Fibroblast of skin of left quadriceps (primary cell): ENCODE measurements at regions not wholly inside any gene's neighbourhood (a gene's known extent, or its start where the extent isn't known, plus 50 kb on each side); places are given as distances from the start of the nearest gene placed in this dataset.

Experiments used
- DNase-seq, 2 experiments: peaks; one replicate each; pipeline ENCODE4 v3.0.0-alpha.2; 2013; ENCODE audit warnings: low read depth in 2 of 2

GRCh38 chr2:42859006-42859552, 66.7 kb upstream of the HAAO start:
- peak; percentile 69 for DNase-seq

DNA sequence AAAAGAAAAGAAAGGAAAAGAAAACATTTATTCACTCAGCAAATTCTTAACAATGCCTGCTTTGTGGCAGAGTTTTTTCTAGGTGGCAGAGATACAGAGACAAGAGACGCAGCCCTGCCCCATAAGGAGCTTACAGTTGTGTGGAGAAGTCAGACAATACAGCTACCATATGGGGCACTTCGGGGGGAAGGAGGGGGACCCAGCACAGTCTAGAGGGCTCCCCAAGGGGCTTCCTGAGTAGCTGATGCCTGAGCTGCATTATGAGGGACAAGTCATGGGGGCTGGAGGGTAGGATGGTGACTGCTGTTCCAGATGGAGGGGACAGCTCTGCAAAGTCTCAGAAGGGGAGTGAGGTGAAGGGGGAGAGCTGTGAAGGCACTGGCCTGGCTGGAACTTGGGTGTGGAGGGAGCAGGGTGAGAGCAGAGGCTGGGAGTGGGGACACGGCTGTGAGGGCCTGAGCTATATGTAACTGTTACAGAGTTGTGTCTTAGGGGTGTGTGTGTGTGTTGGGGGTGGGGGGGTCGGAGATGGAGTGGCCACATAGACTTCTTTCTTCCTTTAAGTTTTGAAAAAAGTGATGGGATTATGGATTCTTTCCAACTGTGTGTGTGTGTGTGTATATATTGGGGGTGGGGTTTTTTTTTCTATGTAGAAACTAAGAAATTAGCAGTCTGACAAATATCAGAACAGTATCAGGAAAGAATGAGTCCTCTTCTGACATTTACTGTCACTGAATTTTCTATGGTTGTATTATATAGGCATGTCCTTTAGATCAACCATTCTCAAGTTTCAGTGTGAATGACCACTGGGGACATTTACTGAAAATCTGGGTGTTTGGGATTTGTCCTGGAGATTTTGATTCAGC, 66.0 kb upstream of the HAAO start:
- DNase-seq: no peak

- no peak for DNase-seq
Observed at GRCh38 chr2:42856891-42857632, 64.7 kb upstream of the HAAO start.

GRCh38 chr2:42856106-42856860, 63.9 kb upstream of the HAAO start:
- no peak for DNase-seq

DNA sequence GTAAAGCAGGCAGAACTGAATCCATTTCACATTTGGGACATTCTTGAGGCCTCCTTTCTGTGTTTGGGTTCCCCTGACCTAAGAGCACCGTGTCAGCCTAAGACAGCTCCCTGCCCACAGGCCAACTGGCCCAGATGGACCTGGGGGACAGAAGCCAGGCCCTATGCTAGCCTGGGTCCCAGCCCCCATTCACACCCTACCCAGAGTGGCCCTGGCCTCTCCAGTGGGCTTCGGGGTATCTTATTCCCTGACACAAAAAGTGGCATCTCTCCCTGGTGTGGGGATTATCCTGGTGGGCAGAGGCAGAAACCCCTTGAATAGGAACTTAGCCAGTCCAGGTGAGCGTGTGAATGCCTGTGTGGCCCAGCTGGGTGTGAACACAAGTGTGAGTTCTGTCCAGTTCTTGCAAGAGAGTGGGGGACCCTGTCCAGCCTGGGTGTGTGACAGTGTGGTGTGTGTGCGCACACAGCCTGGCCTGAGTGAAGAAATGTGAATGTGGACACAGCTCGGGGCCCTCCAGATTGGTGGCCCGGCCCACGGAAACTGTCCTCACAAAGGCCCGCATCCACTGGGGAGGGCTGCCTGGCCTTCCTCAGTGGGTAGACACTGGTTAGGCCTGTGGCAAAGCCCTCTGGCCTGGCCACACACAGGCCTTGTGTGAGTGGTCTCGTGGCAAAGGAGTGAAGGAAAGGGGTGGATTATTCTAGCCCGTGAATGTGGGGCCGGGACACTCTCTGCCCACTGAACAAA, 63.0 kb upstream of the HAAO start:
- DNase-seq: no peak

GRCh38 chr2:42854207-42854818, 61.9 kb upstream of the HAAO start:
- no peak for DNase-seq

- DNase-seq: no peak
Observed at GRCh38 chr2:42853549-42854206, 61.3 kb upstream of the HAAO start.

DNA sequence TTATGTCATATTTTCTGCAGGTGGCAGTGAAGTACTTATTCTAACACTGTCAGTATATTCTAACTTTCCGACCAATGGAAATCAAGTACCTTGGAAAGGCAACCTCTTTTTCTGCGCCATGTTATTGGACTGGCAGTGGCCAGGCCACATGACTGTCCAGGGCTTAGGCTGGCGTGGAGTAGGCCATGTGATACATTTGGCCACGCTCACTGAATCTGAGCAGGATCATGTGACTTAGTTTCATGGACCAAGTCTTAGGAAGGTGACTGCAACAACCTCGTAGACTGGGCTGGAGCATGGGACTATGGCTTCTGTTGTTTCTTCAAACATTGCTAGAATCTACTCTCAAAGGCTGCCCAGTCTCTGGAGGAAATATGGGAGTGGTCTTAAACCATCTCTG, 60.4 kb upstream of the HAAO start:
- no peak for DNase-seq

GRCh38 chr2:42851740-42852250, 59.4 kb upstream of the HAAO start:
- no peak for DNase-seq

- no peak for DNase-seq
Observed at GRCh38 chr2:42851186-42851585, 58.8 kb upstream of the HAAO start.

- DNase-seq: no peak
Observed at GRCh38 chr2:42850016-42850805, 57.8 kb upstream of the HAAO start.

GRCh38 chr2:42849311-42849710, 56.9 kb upstream of the HAAO start:
- no peak for DNase-seq

GRCh38 chr2:42848726-42849290, 56.4 kb upstream of the HAAO start:
- no peak for DNase-seq

- DNase-seq: no peak
Observed at GRCh38 chr2:42848265-42848664, 55.9 kb upstream of the HAAO start.

DNA sequence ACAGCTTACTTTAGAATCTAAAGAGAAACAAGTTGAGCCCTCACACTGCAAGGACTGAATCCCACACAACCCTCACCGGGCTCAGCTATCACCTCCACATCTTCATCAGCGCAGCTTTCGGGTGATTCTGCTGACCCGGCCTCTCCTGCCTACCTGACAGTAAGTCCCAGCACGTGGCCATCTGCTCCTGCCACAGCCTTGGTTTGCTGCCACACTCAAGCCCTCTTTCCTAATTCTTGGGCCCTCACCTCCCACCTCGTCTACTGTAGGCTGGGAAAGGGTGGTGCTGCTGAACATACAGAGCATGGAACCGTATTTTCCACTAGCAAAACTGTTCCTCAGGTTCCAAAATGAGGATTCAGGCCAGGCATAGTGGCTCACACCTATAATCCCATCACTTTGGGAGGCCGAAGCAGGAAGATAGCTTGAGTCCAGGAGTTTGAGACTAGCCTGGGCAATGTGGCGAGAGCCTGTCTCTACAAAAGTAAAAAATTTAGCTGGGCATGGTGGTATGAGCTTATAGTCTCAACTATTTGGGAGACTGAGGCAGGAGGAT, 55.3 kb upstream of the HAAO start:
- DNase-seq: no peak

DNA sequence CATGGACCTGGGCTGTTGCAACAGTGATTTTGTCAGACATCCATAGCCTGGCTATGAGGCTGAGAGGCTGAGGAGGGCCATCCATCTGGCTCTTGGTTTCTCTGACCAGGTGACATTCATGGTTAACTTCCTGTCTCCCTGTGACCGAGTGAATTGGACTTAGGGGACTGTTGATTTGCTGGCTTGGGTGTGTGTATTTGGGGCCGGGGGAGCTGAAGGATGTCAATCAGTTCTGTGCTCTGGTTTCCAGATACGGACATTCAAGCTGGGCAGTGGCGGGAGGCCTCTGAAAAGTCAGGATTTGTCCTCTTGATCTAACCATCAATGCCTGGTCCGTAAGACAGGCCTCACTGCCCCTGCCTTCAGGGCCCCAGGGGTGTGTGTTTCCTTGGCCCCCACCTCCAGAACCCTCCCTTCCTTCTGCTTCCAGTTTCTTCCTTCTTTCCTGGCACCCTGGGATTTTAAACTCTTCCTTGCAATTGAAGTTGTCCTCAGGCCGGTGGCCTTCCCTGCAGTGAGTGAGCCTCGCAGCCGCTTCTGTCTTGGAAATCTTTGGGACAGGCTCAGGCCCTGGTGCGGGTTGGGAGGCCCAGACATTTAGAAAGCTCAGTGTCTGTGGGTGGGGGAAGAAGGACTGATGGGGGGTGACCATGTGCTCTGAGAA, 54.7 kb upstream of the HAAO start:
- DNase-seq: no peak

GRCh38 chr2:42846026-42846425, 53.6 kb upstream of the HAAO start:
- no peak for DNase-seq
